ENCODE measurements at regions not wholly inside any gene's neighbourhood (a gene's known extent, or its start where the extent isn't known, plus 50 kb on each side); places are given as distances from the start of the nearest gene placed in this dataset.

DNA sequence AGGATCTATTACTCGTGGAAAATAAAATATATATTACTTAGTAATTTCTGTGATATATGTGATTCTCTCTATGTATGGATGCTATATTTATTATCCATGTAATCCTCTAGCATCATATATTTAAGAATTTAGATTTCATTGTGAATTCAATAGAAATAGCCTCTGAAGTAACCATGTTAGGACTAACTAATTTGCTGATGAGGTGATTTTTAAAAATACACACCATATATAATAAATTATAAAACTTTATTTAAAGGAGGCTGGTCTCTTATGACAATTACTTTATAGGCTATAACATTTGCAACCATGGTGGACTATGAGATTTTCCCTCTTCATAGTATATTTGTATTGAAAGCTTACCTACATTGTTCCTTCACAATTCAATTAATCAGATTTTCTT is 424.9 kb upstream of the MGAT4C start:
- peaks cover 4% of the 10 kb centered on the region for H3K4me1 ChIP-seq (ENCODE audit: insufficient read depth, low read length)
- no peak overlapping the region for H3K27ac ChIP-seq (ENCODE audit: low read depth, low read length)
- H2AFZ ChIP-seq (ENCODE audit: low read depth, low read length) = no peak overlapping the region
- H3K9me3 ChIP-seq (ENCODE audit: insufficient read depth, low read depth, low read length) = no peaks in the 10 kb centered on the region
- no peak overlapping the region for H3K9ac ChIP-seq (ENCODE audit: low read length)
- H3K4me3 Mint-ChIP-seq (ENCODE audit: unreplicated experiment) = no peak overlapping the region
- H3K4me3 ChIP-seq (ENCODE audit: insufficient read depth, low read depth, low read length) = no peak overlapping the region
- H4K20me1 ChIP-seq (ENCODE audit: insufficient read depth, low read length) = no peaks in the 10 kb centered on the region
- DNase-seq (ENCODE audit: low read depth) = no peak
- peaks cover 9% of the 10 kb centered on the region for H3K4me1 Mint-ChIP-seq (ENCODE audit: low read depth, unreplicated experiment)
- no peak for TF ChIP-seq EZH2 (IDR thresholded peaks at IDR 0.05; ENCODE audit: insufficient read depth, low read length)
- TF ChIP-seq, protein P1, sequence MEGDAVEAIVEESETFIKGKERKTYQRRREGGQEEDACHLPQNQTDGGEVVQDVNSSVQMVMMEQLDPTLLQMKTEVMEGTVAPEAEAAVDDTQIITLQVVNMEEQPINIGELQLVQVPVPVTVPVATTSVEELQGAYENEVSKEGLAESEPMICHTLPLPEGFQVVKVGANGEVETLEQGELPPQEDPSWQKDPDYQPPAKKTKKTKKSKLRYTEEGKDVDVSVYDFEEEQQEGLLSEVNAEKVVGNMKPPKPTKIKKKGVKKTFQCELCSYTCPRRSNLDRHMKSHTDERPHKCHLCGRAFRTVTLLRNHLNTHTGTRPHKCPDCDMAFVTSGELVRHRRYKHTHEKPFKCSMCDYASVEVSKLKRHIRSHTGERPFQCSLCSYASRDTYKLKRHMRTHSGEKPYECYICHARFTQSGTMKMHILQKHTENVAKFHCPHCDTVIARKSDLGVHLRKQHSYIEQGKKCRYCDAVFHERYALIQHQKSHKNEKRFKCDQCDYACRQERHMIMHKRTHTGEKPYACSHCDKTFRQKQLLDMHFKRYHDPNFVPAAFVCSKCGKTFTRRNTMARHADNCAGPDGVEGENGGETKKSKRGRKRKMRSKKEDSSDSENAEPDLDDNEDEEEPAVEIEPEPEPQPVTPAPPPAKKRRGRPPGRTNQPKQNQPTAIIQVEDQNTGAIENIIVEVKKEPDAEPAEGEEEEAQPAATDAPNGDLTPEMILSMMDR (IDR thresholded peaks at IDR 0.05; ENCODE audit: insufficient read depth, low read depth, low read length) = no peak
- no peaks in the 10 kb centered on the region for H3K27me3 ChIP-seq (ENCODE audit: insufficient read depth, low read length)
- H3K27ac Mint-ChIP-seq (ENCODE audit: unreplicated experiment) = no peak overlapping the region
- no peak for FAIRE-seq
- H3K9me3 Mint-ChIP-seq (ENCODE audit: unreplicated experiment) = peaks cover 3% of the 10 kb centered on the region
- H3K79me2 ChIP-seq (ENCODE audit: insufficient read depth, low read length) = no peaks in the 10 kb centered on the region
- H3K27me3 Mint-ChIP-seq (ENCODE audit: low read depth, unreplicated experiment) = no peaks in the 10 kb centered on the region
- no peak overlapping the region for H3K4me2 ChIP-seq (ENCODE audit: low read length)
- no peaks in the 10 kb centered on the region for H3K36me3 Mint-ChIP-seq (ENCODE audit: low read depth, unreplicated experiment)
- no peaks in the 10 kb centered on the region for H3K36me3 ChIP-seq (ENCODE audit: insufficient read depth, low read length)

DNA sequence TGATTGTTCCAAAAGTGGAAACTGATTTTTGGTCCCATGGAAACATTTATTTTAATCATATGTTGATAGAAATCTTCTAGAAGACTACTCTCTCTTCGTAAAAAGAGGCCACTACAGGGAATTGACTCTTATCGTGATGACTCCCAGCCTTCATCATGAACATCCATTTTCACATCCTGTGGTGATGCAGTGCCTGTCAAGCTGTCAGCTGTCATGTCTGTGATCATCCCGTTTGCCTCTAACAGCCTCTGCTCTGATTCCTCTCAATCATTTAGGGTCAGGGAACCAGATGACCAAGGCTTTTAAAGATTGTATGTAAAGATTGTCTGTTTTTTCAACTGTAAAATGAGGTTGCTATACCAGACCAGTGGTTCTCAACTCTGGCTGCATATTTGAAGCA is 419.0 kb upstream of the MGAT4C start:
- H3K4me1 Mint-ChIP-seq (ENCODE audit: low read depth, unreplicated experiment) = no peaks in the 10 kb centered on the region
- no peak overlapping the region for H3K9ac ChIP-seq (ENCODE audit: low read length)
- no peaks in the 10 kb centered on the region for H3K27me3 ChIP-seq (ENCODE audit: insufficient read depth, low read length)
- FAIRE-seq = no peak
- no peaks in the 10 kb centered on the region for H3K79me2 ChIP-seq (ENCODE audit: insufficient read depth, low read length)
- TF ChIP-seq EZH2 (IDR thresholded peaks at IDR 0.05; ENCODE audit: insufficient read depth, low read length) = no peak
- TF ChIP-seq, protein P1 (IDR thresholded peaks at IDR 0.05; ENCODE audit: insufficient read depth, low read depth, low read length) = no peak
- no peaks in the 10 kb centered on the region for H3K4me1 ChIP-seq (ENCODE audit: insufficient read depth, low read length)
- H3K27ac Mint-ChIP-seq (ENCODE audit: unreplicated experiment) = no peak overlapping the region
- H3K4me3 Mint-ChIP-seq (ENCODE audit: unreplicated experiment) = no peak overlapping the region
- H3K9me3 Mint-ChIP-seq (ENCODE audit: unreplicated experiment) = no peaks in the 10 kb centered on the region
- H4K20me1 ChIP-seq (ENCODE audit: insufficient read depth, low read length) = no peaks in the 10 kb centered on the region
- H3K4me3 ChIP-seq (ENCODE audit: insufficient read depth, low read depth, low read length) = no peak overlapping the region
- no peaks in the 10 kb centered on the region for H3K36me3 ChIP-seq (ENCODE audit: insufficient read depth, low read length)
- no peak overlapping the region for H3K4me2 ChIP-seq (ENCODE audit: low read length)
- no peak overlapping the region for H2AFZ ChIP-seq (ENCODE audit: low read depth, low read length)
- DNase-seq (ENCODE audit: low read depth) = no peak
- no peaks in the 10 kb centered on the region for H3K9me3 ChIP-seq (ENCODE audit: insufficient read depth, low read depth, low read length)
- no peak overlapping the region for H3K27ac ChIP-seq (ENCODE audit: low read depth, low read length)
- H3K27me3 Mint-ChIP-seq (ENCODE audit: low read depth, unreplicated experiment) = no peaks in the 10 kb centered on the region
- H3K36me3 Mint-ChIP-seq (ENCODE audit: low read depth, unreplicated experiment) = no peaks in the 10 kb centered on the region

DNA sequence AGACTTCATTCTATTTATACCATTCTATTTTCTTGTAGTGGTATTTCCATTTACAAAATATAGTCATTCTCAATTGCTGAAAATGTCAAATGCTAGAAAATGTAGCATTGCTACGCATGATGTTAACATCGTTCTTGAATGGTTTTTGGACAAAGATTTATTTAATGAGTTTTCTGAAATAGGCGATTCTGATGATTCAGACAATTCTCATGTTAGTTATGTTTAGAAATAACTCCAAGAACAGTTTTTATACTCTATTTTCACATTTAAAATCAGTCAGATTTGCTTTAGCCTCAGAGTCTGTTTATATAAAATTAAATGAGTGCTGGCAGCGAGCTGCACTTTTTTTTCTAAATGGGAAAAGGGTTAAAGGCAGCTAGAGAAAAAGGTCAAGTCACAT is 414.8 kb upstream of the MGAT4C start:
- Mint-ChIP-seq H3K4me1 (ENCODE audit: low read depth, unreplicated experiment) (no peaks in the 10 kb centered on the region), H3K9me3 (ENCODE audit: unreplicated experiment) (no peaks in the 10 kb centered on the region), H3K4me3 (ENCODE audit: unreplicated experiment) (no peak overlapping the region), H3K27ac (ENCODE audit: unreplicated experiment) (no peak overlapping the region), H3K36me3 (ENCODE audit: low read depth, unreplicated experiment) (no peaks in the 10 kb centered on the region), H3K27me3 (ENCODE audit: low read depth, unreplicated experiment) (no peaks in the 10 kb centered on the region)
- no peaks in the 10 kb centered on the region for H3K36me3 ChIP-seq (ENCODE audit: insufficient read depth, low read length)
- H3K79me2 ChIP-seq (ENCODE audit: insufficient read depth, low read length) = no peaks in the 10 kb centered on the region
- TF ChIP-seq EZH2 (IDR thresholded peaks at IDR 0.05; ENCODE audit: insufficient read depth, low read length) = no peak
- TF ChIP-seq, protein P1 (IDR thresholded peaks at IDR 0.05; ENCODE audit: insufficient read depth, low read depth, low read length) = no peak
- no peak overlapping the region for H3K27ac ChIP-seq (ENCODE audit: low read depth, low read length)
- DNase-seq (ENCODE audit: low read depth) (no peak), FAIRE-seq (no peak)
- H3K4me2 ChIP-seq (ENCODE audit: low read length) = no peak overlapping the region
- H3K9ac ChIP-seq (ENCODE audit: low read length) = no peak overlapping the region
- H2AFZ ChIP-seq (ENCODE audit: low read depth, low read length) = no peak overlapping the region
- H4K20me1 ChIP-seq (ENCODE audit: insufficient read depth, low read length) = no peaks in the 10 kb centered on the region
- no peaks in the 10 kb centered on the region for H3K4me1 ChIP-seq (ENCODE audit: insufficient read depth, low read length)
- no peaks in the 10 kb centered on the region for H3K9me3 ChIP-seq (ENCODE audit: insufficient read depth, low read depth, low read length)
- H3K4me3 ChIP-seq (ENCODE audit: insufficient read depth, low read depth, low read length) = no peak overlapping the region
- H3K27me3 ChIP-seq (ENCODE audit: insufficient read depth, low read length) = no peaks in the 10 kb centered on the region

Measured in astrocyte (in vitro differentiated cells and primary cell).